Ishikawa (cell line): ENCODE measurements at regions not wholly inside any gene's neighbourhood (a gene's known extent, or its start where the extent isn't known, plus 50 kb on each side); places are given as distances from the start of the nearest gene placed in this dataset.

Experiments used
- CREB1 ChIP-seq: IDR thresholded peaks from 2 replicates; pipeline ENCODE4 v1.6.1; 2012; ENCODE audit warnings: low read depth
- EP300 ChIP-seq: IDR thresholded peaks from 2 replicates; pipeline ENCODE4 v1.6.1; 2012; ENCODE audit warnings: borderline replicate concordance
- RAD21 ChIP-seq: IDR thresholded peaks from 2 replicates; pipeline ENCODE4 v1.6.1; 2012; ENCODE audit warnings: low read depth
- TEAD4 ChIP-seq: IDR thresholded peaks from 2 replicates; pipeline ENCODE4 v1.6.1; 2012
- TF ChIP-seq, protein P1 (sequence below): IDR thresholded peaks from 2 replicates; pipeline ENCODE4 v1.6.1; 2012; ENCODE audit warnings: low read depth, mild to moderate bottlenecking
- TF ChIP-seq, protein P2 (sequence below): IDR thresholded peaks from 2 replicates; pipeline ENCODE4 v1.6.1; 2012

DNA sequence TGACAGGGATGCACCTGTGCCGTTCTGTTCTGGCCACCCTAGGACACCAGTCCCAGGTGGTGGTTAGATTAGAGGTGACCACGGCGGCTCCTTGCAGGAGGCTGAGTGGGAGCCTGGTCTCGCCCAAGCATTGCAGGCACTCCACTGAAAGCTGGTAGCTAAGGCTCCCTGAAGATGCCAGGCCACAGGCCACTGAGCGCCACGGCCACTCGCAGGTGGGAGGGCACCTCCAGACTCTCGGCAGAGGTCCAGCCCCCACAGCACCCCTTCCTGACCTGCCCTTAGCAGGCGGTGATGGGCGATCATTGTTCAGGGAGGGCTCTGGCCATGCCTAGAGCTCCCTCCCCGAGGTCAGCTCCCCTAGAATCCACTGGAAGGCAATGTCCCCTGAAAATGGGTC is 1270.2 kb downstream of the BRD1 start:
- TF ChIP-seq, protein P1, sequence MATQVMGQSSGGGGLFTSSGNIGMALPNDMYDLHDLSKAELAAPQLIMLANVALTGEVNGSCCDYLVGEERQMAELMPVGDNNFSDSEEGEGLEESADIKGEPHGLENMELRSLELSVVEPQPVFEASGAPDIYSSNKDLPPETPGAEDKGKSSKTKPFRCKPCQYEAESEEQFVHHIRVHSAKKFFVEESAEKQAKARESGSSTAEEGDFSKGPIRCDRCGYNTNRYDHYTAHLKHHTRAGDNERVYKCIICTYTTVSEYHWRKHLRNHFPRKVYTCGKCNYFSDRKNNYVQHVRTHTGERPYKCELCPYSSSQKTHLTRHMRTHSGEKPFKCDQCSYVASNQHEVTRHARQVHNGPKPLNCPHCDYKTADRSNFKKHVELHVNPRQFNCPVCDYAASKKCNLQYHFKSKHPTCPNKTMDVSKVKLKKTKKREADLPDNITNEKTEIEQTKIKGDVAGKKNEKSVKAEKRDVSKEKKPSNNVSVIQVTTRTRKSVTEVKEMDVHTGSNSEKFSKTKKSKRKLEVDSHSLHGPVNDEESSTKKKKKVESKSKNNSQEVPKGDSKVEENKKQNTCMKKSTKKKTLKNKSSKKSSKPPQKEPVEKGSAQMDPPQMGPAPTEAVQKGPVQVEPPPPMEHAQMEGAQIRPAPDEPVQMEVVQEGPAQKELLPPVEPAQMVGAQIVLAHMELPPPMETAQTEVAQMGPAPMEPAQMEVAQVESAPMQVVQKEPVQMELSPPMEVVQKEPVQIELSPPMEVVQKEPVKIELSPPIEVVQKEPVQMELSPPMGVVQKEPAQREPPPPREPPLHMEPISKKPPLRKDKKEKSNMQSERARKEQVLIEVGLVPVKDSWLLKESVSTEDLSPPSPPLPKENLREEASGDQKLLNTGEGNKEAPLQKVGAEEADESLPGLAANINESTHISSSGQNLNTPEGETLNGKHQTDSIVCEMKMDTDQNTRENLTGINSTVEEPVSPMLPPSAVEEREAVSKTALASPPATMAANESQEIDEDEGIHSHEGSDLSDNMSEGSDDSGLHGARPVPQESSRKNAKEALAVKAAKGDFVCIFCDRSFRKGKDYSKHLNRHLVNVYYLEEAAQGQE = no peak
- TF ChIP-seq TEAD4 (no peak), EP300 (no peak), CREB1 (no peak), RAD21 (no peak)
- TF ChIP-seq, protein P2, sequence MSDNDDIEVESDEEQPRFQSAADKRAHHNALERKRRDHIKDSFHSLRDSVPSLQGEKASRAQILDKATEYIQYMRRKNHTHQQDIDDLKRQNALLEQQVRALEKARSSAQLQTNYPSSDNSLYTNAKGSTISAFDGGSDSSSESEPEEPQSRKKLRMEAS = no peak
